ENCODE measurements at regions not wholly inside any gene's neighbourhood (a gene's known extent, or its start where the extent isn't known, plus 50 kb on each side); places are given as distances from the start of the nearest gene placed in this dataset.
"Not testable (repeated sequence)": the region's sequence is repeated elsewhere in the genome, so short reads cannot be mapped to it uniquely, and the experiment has no call there.

GRCh38 chr3:110575702-110576101, 495.9 kb upstream of the NECTIN3 start:
- no peak for DNase-seq

GRCh38 chr3:110576960-110577359, 494.7 kb upstream of the NECTIN3 start:
- DNase-seq, result no peak

- DNase-seq, result no peak
These were observed 493.8 kb upstream of the NECTIN3 start for GRCh38 chr3:110577854-110578253.

- DNase-seq, result no peak
These were observed 491.6 kb upstream of the NECTIN3 start for GRCh38 chr3:110579840-110580550.

- no peak for DNase-seq
These were observed 488.2 kb upstream of the NECTIN3 start for GRCh38 chr3:110583373-110583935.

- DNase-seq, result no peak
These were observed 482.7 kb upstream of the NECTIN3 start for GRCh38 chr3:110588906-110589305.

GRCh38 chr3:110589341-110589740, 482.3 kb upstream of the NECTIN3 start:
- no peak for DNase-seq

- no peak for DNase-seq
These were observed 477.9 kb upstream of the NECTIN3 start for GRCh38 chr3:110593749-110594148.

GRCh38 chr3:110598847-110599490, 472.6 kb upstream of the NECTIN3 start:
- no peak for DNase-seq

GRCh38 chr3:110608566-110608965, 463.1 kb upstream of the NECTIN3 start:
- no peak for DNase-seq

- DNase-seq, result no peak
These were observed 459.6 kb upstream of the NECTIN3 start for GRCh38 chr3:110612045-110612444.

GRCh38 chr3:110614186-110614585, 457.4 kb upstream of the NECTIN3 start:
- DNase-seq, result no peak

GRCh38 chr3:110615454-110615853, 456.2 kb upstream of the NECTIN3 start:
- DNase-seq, result no peak

GRCh38 chr3:110618512-110619226, 452.9 kb upstream of the NECTIN3 start:
- DNase-seq, result no peak

GRCh38 chr3:110620118-110620517, 451.5 kb upstream of the NECTIN3 start:
- DNase-seq, result no peak

- DNase-seq, result no peak
These were observed 448.0 kb upstream of the NECTIN3 start for GRCh38 chr3:110623571-110623970.

GRCh38 chr3:110624576-110624975, 447.0 kb upstream of the NECTIN3 start:
- no peak for DNase-seq

- DNase-seq, result no peak
These were observed 446.3 kb upstream of the NECTIN3 start for GRCh38 chr3:110625201-110625747.

GRCh38 chr3:110626652-110627111, 444.9 kb upstream of the NECTIN3 start:
- DNase-seq, result not testable (repeated sequence)

- DNase-seq, result no peak
These were observed 442.8 kb upstream of the NECTIN3 start for GRCh38 chr3:110628650-110629301.

- no peak for DNase-seq
These were observed 441.7 kb upstream of the NECTIN3 start for GRCh38 chr3:110629917-110630316.

- DNase-seq, result no peak
These were observed 427.4 kb upstream of the NECTIN3 start for GRCh38 chr3:110644203-110644602.

- DNase-seq, result no peak
These were observed 425.6 kb upstream of the NECTIN3 start for GRCh38 chr3:110646055-110646454.
